ENCODE measurements at regions not wholly inside any gene's neighbourhood (a gene's known extent, or its start where the extent isn't known, plus 50 kb on each side); places are given as distances from the start of the nearest gene placed in this dataset.

DNA sequence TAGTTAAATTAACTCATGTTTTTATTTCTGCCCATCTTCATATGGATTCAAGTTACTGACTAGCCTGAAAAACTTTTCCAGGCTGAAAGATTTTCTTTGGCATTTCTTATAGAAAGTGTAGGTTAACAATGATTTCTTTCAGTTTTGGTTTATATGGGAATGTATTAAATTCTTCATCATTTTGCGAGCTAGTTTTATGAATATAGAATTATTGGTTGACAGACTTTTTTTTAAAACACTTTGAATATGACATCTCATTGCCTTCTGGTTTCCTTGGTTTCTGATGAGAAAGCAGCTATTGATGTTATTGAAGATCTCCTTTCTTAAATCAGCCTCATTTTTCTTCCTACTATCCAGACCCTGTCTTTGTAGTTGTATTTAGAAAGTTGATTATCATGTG is 211.0 kb upstream of the AKR1E2 start:
- Mint-ChIP-seq H3K27me3 (ENCODE audit: unreplicated experiment) (no peaks in the 10 kb centered on the region), H3K36me3 (ENCODE audit: insufficient read depth, unreplicated experiment) (no peaks in the 10 kb centered on the region), H3K4me1 (ENCODE audit: low read depth, unreplicated experiment) (no peaks in the 10 kb centered on the region), H3K27ac (ENCODE audit: unreplicated experiment) (no peak overlapping the region), H3K9me3 (ENCODE audit: low read depth, unreplicated experiment) (no peaks in the 10 kb centered on the region), H3K4me3 (ENCODE audit: low read depth, unreplicated experiment) (no peak overlapping the region)
- TF ChIP-seq, protein P1, sequence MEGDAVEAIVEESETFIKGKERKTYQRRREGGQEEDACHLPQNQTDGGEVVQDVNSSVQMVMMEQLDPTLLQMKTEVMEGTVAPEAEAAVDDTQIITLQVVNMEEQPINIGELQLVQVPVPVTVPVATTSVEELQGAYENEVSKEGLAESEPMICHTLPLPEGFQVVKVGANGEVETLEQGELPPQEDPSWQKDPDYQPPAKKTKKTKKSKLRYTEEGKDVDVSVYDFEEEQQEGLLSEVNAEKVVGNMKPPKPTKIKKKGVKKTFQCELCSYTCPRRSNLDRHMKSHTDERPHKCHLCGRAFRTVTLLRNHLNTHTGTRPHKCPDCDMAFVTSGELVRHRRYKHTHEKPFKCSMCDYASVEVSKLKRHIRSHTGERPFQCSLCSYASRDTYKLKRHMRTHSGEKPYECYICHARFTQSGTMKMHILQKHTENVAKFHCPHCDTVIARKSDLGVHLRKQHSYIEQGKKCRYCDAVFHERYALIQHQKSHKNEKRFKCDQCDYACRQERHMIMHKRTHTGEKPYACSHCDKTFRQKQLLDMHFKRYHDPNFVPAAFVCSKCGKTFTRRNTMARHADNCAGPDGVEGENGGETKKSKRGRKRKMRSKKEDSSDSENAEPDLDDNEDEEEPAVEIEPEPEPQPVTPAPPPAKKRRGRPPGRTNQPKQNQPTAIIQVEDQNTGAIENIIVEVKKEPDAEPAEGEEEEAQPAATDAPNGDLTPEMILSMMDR (IDR thresholded peaks at IDR 0.05; ENCODE audit: unreplicated experiment), result no peak
- CTCF ChIA-PET, result no interaction called here
- BruUV-seq (replicated peaks), result no TSS peak
- intact Hi-C loops (cut with micrococcal nuclease; ENCODE audit: unreplicated experiment), result no loop called here
- DNase-seq, result no peak

DNA sequence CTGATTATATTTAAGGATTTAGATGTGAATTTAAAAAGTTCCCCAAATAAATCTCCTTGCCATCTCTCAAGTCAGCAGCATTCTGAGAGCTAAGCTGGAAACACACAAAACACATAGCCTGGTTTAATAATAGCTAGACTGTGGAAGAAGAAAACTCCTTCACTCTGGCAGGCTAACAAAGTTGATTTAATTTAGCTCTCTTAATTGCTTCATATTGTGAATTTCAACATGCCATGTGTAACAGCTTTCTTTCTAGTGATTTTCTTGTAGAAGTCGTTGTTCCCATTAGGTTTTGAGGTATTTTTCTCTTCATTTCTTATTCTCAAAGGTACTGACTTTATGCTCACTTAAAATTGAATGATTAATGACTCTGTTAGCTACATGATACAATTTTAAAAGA is 216.8 kb upstream of the AKR1E2 start:
- BruUV-seq (replicated peaks), result no TSS peak
- Mint-ChIP-seq H3K27ac (ENCODE audit: unreplicated experiment) (no peak overlapping the region), H3K9me3 (ENCODE audit: low read depth, unreplicated experiment) (no peaks in the 10 kb centered on the region), H3K27me3 (ENCODE audit: unreplicated experiment) (no peaks in the 10 kb centered on the region), H3K36me3 (ENCODE audit: insufficient read depth, unreplicated experiment) (no peaks in the 10 kb centered on the region), H3K4me1 (ENCODE audit: low read depth, unreplicated experiment) (no peaks in the 10 kb centered on the region), H3K4me3 (ENCODE audit: low read depth, unreplicated experiment) (no peak overlapping the region)
- TF ChIP-seq, protein P1 (IDR thresholded peaks at IDR 0.05; ENCODE audit: unreplicated experiment), result no peak
- no peak for DNase-seq
- CTCF ChIA-PET, result interaction anchor here (0.5 kb wide), 1 partner anchor 791 kb away, joined by 3 read pairs; no protein-coding TSS in a partner anchor
- intact Hi-C loops (cut with micrococcal nuclease; ENCODE audit: unreplicated experiment), result no loop called here

DNA sequence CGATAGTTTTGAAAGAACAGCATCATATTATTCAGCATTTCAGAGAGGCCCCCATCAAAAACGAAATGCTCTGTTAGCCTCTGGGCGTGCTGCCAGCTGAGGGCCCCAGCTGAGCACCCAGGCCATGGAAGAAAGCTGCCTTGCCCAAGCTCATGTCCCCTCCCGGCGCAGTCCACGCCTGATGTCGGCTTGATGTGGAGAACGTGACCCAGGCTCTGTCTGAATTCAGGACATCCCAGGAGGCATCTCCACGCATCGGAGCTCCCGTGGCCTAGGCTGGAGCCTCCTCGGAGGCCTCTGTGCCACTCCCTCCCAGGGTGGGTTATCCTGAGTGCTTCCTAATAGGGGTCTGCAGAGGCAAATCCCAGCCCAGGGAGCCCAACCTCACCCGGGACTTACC is 218.3 kb upstream of the AKR1E2 start:
- DNase-seq, result no peak
- intact Hi-C loops (cut with micrococcal nuclease; ENCODE audit: unreplicated experiment), result no loop called here
- Mint-ChIP-seq H3K27me3 (ENCODE audit: unreplicated experiment) (no peaks in the 10 kb centered on the region), H3K36me3 (ENCODE audit: insufficient read depth, unreplicated experiment) (no peaks in the 10 kb centered on the region), H3K9me3 (ENCODE audit: low read depth, unreplicated experiment) (no peaks in the 10 kb centered on the region), H3K27ac (ENCODE audit: unreplicated experiment) (no peak overlapping the region), H3K4me1 (ENCODE audit: low read depth, unreplicated experiment) (no peaks in the 10 kb centered on the region), H3K4me3 (ENCODE audit: low read depth, unreplicated experiment) (no peak overlapping the region)
- TF ChIP-seq, protein P1 (IDR thresholded peaks at IDR 0.05; ENCODE audit: unreplicated experiment), result no peak
- BruUV-seq (replicated peaks), result no TSS peak
- CTCF ChIA-PET, result no interaction called here

DNA sequence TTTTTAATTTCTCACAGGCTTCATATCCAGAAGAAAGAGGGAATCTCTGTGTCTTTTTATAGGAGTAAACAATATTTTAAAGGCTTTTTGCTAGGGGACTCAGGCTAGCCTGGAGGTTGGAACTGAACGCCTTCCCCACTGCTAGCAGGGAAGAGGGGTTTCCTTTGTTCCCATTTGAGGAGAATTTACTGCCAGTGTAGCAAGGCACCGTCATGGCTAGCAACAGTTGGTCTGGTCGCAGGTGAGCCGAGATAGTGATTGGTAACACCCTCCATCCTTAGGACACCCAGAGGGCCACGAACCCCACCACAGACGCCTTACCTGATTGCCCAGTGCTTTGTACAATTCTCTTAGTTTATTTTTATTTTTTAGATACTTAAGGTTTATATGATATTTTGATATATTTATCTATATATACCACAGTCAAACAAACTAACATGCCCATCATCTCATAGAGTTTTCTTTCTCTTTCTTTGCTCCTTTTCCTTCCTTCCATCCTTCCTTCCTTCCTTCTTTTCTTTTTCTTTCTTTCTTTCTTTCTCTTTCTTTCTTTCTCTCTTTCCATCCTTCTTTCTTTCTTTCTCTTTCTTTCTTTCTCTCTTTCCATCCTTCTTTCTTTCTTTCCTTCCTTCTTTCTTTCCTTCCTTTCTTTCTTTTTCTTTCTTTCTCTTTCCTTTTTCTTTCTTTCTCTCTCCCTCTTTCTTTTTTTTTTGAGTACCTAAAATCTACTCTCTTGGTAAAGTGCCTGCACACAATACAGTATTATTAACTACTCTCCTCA is 219.0 kb upstream of the AKR1E2 start:
- Mint-ChIP-seq H3K36me3 (ENCODE audit: insufficient read depth, unreplicated experiment) (no peaks in the 10 kb centered on the region), H3K27me3 (ENCODE audit: unreplicated experiment) (no peaks in the 10 kb centered on the region), H3K4me1 (ENCODE audit: low read depth, unreplicated experiment) (no peaks in the 10 kb centered on the region), H3K27ac (ENCODE audit: unreplicated experiment) (no peak overlapping the region), H3K9me3 (ENCODE audit: low read depth, unreplicated experiment) (no peaks in the 10 kb centered on the region), H3K4me3 (ENCODE audit: low read depth, unreplicated experiment) (no peak overlapping the region)
- TF ChIP-seq, protein P1 (IDR thresholded peaks at IDR 0.05; ENCODE audit: unreplicated experiment), result no peak
- BruUV-seq (replicated peaks), result no TSS peak
- intact Hi-C loops (cut with micrococcal nuclease; ENCODE audit: unreplicated experiment), result no loop called here
- CTCF ChIA-PET, result no interaction called here
- DNase-seq, result no peak

Data from Calu3 (cell line).